AML-193 (cell line): ENCODE measurements at regions not wholly inside any gene's neighbourhood (a gene's known extent, or its start where the extent isn't known, plus 50 kb on each side); places are given as distances from the start of the nearest gene placed in this dataset.
"Not testable (repeated sequence)": the region's sequence is repeated elsewhere in the genome, so short reads cannot be mapped to it uniquely, and the experiment has no call there.

Experiments used
- DNase-seq, 2 experiments: peaks; one replicate each; lab custom pipeline; 2025; lab: John Stamatoyannopoulos, UW

GRCh38 chr4:187666697-187667494 is 328.7 kb upstream of the ZFP42 start:
- no peak for DNase-seq

- no peak for DNase-seq
These were observed 327.0 kb upstream of the ZFP42 start for GRCh38 chr4:187668526-187669082.

- not testable (repeated sequence) for DNase-seq
These were observed 324.1 kb upstream of the ZFP42 start for GRCh38 chr4:187671521-187671920.

GRCh38 chr4:187671958-187672357 is 323.6 kb upstream of the ZFP42 start:
- DNase-seq, result not testable (repeated sequence)

GRCh38 chr4:187672526-187672925 is 323.0 kb upstream of the ZFP42 start:
- not testable (repeated sequence) for DNase-seq

- DNase-seq, result no peak
These were observed 316.1 kb upstream of the ZFP42 start for GRCh38 chr4:187679450-187679849.

- DNase-seq, result no peak
These were observed 310.3 kb upstream of the ZFP42 start for GRCh38 chr4:187685247-187685646.

GRCh38 chr4:187687697-187688096 is 307.9 kb upstream of the ZFP42 start:
- DNase-seq, result no peak

GRCh38 chr4:187692626-187693025 is 302.9 kb upstream of the ZFP42 start:
- no peak for DNase-seq

- DNase-seq, result not testable (repeated sequence)
These were observed 300.0 kb upstream of the ZFP42 start for GRCh38 chr4:187695531-187695930.

GRCh38 chr4:187711586-187711985 is 284.0 kb upstream of the ZFP42 start:
- no peak for DNase-seq

- no peak for DNase-seq
These were observed 280.6 kb upstream of the ZFP42 start for GRCh38 chr4:187714957-187715356.

GRCh38 chr4:187715466-187715865 is 280.1 kb upstream of the ZFP42 start:
- DNase-seq, result no peak

- DNase-seq, result no peak
These were observed 271.1 kb upstream of the ZFP42 start for GRCh38 chr4:187724456-187724855.

GRCh38 chr4:187726485-187726884 is 269.1 kb upstream of the ZFP42 start:
- DNase-seq, result no peak

- DNase-seq, result no peak
These were observed 263.0 kb upstream of the ZFP42 start for GRCh38 chr4:187732524-187732923.

- no peak for DNase-seq
These were observed 255.8 kb upstream of the ZFP42 start for GRCh38 chr4:187739771-187740170.

- DNase-seq, result no peak
These were observed 250.7 kb upstream of the ZFP42 start for GRCh38 chr4:187744911-187745310.

- not testable (repeated sequence) for DNase-seq
These were observed 244.9 kb upstream of the ZFP42 start for GRCh38 chr4:187750652-187751051.

GRCh38 chr4:187767158-187767557 is 228.4 kb upstream of the ZFP42 start:
- no peak for DNase-seq

- DNase-seq, result no peak
These were observed 227.9 kb upstream of the ZFP42 start for GRCh38 chr4:187767687-187768086.

GRCh38 chr4:187770345-187770744 is 225.2 kb upstream of the ZFP42 start:
- DNase-seq, result no peak

GRCh38 chr4:187777954-187778353 is 217.6 kb upstream of the ZFP42 start:
- no peak for DNase-seq

GRCh38 chr4:187780070-187780469 is 215.5 kb upstream of the ZFP42 start:
- DNase-seq, result no peak
